Brain microvascular endothelial cell (primary cell): ENCODE measurements at regions not wholly inside any gene's neighbourhood (a gene's known extent, or its start where the extent isn't known, plus 50 kb on each side); places are given as distances from the start of the nearest gene placed in this dataset.

Source experiments
- DNase-seq: peaks from one replicate; pipeline ENCODE4 v3.0.0-alpha.2; 2020
- H3K27ac ChIP-seq: fragments of 250-450 bp; sonication (Bioruptor Pico); 2 replicates; pipeline ENCODE4 v1.5.1; 2020; ENCODE audit warnings: mild to moderate bottlenecking, moderate library complexity
- H3K27me3 ChIP-seq: fragments of 250-450 bp; sonication (Bioruptor Pico); replicated peaks from 2 replicates; pipeline ENCODE4 v1.5.1; 2020; ENCODE audit warnings: mild to moderate bottlenecking
- H3K36me3 ChIP-seq: fragments of 250-450 bp; sonication (Bioruptor Pico); replicated peaks from 2 replicates; pipeline ENCODE4 v1.5.1; 2020; ENCODE audit warnings: mild to moderate bottlenecking
- H3K4me3 ChIP-seq: 2 replicates; pipeline ENCODE4 v1.5.1; 2011; ENCODE audit warnings: low read depth, mild to moderate bottlenecking, control low read depth, low read length, moderate library complexity
- CTCF ChIP-seq: IDR thresholded peaks from 2 replicates; pipeline ENCODE4 v1.5.1; 2011; ENCODE audit warnings: low read depth, mild to moderate bottlenecking, moderate library complexity, low read length, control low read depth, inconsistent platforms; ENCODE audit errors: missing control alignments
- in situ Hi-C: cut with HindIII; loops from 2 replicates; pipeline ENCODE4 v1.10.0; 2017; ENCODE audit warnings: low sequenced_read_pairs, low pct_ligation_motif_present

- TF ChIP-seq CTCF = no peak
- Histone ChIP-seq H3K4me3 (no peak overlapping the region), H3K27me3 (no peaks in the 10 kb centered on the region), H3K27ac (no peak overlapping the region), H3K36me3 (no peaks in the 10 kb centered on the region)
- in situ Hi-C loops = loop anchor here (25.0 kb wide), 1 partner anchor 297 kb away; no protein-coding TSS in a partner anchor
- DNase-seq = no peak
Measured at GRCh38 chr3:102240720-102241119, 194.1 kb upstream of the ZPLD1 start.

- no peak for TF ChIP-seq CTCF
- no peak overlapping the region for H3K4me3 ChIP-seq
- no peak for DNase-seq
- no peaks in the 10 kb centered on the region for H3K27me3 ChIP-seq
- in situ Hi-C loops = loop anchor here (25.0 kb wide), 1 partner anchor 288 kb away; no protein-coding TSS in a partner anchor
- H3K27ac ChIP-seq = no peak overlapping the region
- H3K36me3 ChIP-seq = no peaks in the 10 kb centered on the region
Measured at GRCh38 chr3:102248981-102249705, 185.7 kb upstream of the ZPLD1 start.

- no peak overlapping the region for H3K4me3 ChIP-seq
- in situ Hi-C loops = no loop called here
- no peak overlapping the region for H3K27ac ChIP-seq
- no peaks in the 10 kb centered on the region for H3K27me3 ChIP-seq
- no peak for TF ChIP-seq CTCF
- DNase-seq = no peak
- H3K36me3 ChIP-seq = no peaks in the 10 kb centered on the region
Measured at GRCh38 chr3:102255736-102256135, 179.1 kb upstream of the ZPLD1 start.

- Histone ChIP-seq H3K4me3 (no peak overlapping the region), H3K27me3 (no peaks in the 10 kb centered on the region), H3K27ac (no peak overlapping the region), H3K36me3 (no peaks in the 10 kb centered on the region)
- in situ Hi-C loops = no loop called here
- DNase-seq = no peak
- no peak for TF ChIP-seq CTCF
Measured at GRCh38 chr3:102258666-102259227, 176.1 kb upstream of the ZPLD1 start.

- H3K27me3 ChIP-seq = no peaks in the 10 kb centered on the region
- no peaks in the 10 kb centered on the region for H3K36me3 ChIP-seq
- no peak for TF ChIP-seq CTCF
- DNase-seq = no peak
- H3K27ac ChIP-seq = no peak overlapping the region
- H3K4me3 ChIP-seq = no peak overlapping the region
- in situ Hi-C loops = no loop called here
Measured at GRCh38 chr3:102259663-102260062, 175.2 kb upstream of the ZPLD1 start.
